Erythroblast (primary cell): ENCODE measurements at regions not wholly inside any gene's neighbourhood (a gene's known extent, or its start where the extent isn't known, plus 50 kb on each side); places are given as distances from the start of the nearest gene placed in this dataset.

Source experiments
- GATA1 ChIP-seq: IDR thresholded peaks from 2 replicates; pipeline ENCODE4 v1.6.1; 2011; ENCODE audit warnings: low read depth, mild to moderate bottlenecking, control low read depth, low read length, moderate library complexity
- POLR2A ChIP-seq: IDR thresholded peaks from 2 replicates; pipeline ENCODE4 v1.6.1; 2011; ENCODE audit warnings: mild to moderate bottlenecking, low read length

GRCh38 chr5:175021841-175022625 lies 297.7 kb downstream of the MSX2 start:
- no peak for TF ChIP-seq POLR2A
- no peak for TF ChIP-seq GATA1
